ENCODE measurements at regions not wholly inside any gene's neighbourhood (a gene's known extent, or its start where the extent isn't known, plus 50 kb on each side); places are given as distances from the start of the nearest gene placed in this dataset.
A peak's percentile ranks its signal among the peaks of the same experiment; 100 is the strongest.

- ChIA-PET POLR2A (no interaction called here), CTCF (no interaction called here)
- Histone ChIP-seq H3K27ac (ENCODE audit: low read depth, low read length) (no peak overlapping the region), H3K4me3 (ENCODE audit: low read depth, low read length) (no peak overlapping the region), H3K9me3 (ENCODE audit: control insufficient read depth, insufficient read depth, low read length) (no peaks in the 10 kb centered on the region), H3K27me3 (ENCODE audit: control insufficient read depth, insufficient read depth, low read length) (no peaks in the 10 kb centered on the region)
- DNase-seq (ENCODE audit: low read depth, low spot score) = no peak
- TF ChIP-seq, protein P1, sequence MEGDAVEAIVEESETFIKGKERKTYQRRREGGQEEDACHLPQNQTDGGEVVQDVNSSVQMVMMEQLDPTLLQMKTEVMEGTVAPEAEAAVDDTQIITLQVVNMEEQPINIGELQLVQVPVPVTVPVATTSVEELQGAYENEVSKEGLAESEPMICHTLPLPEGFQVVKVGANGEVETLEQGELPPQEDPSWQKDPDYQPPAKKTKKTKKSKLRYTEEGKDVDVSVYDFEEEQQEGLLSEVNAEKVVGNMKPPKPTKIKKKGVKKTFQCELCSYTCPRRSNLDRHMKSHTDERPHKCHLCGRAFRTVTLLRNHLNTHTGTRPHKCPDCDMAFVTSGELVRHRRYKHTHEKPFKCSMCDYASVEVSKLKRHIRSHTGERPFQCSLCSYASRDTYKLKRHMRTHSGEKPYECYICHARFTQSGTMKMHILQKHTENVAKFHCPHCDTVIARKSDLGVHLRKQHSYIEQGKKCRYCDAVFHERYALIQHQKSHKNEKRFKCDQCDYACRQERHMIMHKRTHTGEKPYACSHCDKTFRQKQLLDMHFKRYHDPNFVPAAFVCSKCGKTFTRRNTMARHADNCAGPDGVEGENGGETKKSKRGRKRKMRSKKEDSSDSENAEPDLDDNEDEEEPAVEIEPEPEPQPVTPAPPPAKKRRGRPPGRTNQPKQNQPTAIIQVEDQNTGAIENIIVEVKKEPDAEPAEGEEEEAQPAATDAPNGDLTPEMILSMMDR (IDR thresholded peaks at IDR 0.05; ENCODE audit: low read depth, low read length) = no peak
These were observed 165.8 kb downstream of the FBXO15 start for GRCh38 chr18:73981796-73982195.

GRCh38 chr18:73980289-73980979, 167.2 kb downstream of the FBXO15 start:
- DNase-seq (ENCODE audit: low read depth, low spot score) = no peak

DNA sequence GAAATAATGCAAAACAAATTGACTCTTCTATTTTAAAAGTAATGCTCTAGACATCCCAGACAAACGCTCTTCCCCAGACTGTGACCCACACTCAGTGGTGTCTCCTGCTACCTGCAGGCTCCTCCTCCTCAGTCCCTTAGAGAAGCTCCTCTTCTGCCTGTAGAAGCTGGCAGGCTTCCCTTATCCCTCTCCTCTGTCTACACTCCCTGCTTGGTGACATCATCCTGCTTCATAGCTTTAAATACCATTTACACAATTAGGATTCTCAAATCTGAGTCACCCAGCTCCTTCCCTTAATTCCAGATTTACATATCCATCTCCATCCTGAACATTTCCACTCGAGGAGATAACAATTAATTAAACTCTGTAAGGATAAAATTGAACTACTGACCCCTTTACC, 167.9 kb downstream of the FBXO15 start:
- ChIA-PET POLR2A (interaction anchor here (0.6 kb wide), 1 partner anchor 421 kb away, joined by 3 read pairs; no protein-coding TSS in a partner anchor), CTCF (interaction anchor here (0.6 to 1.7 kb wide), 9 partner anchors 10 to 1217 kb away, joined by 3 to 5 read pairs (median 3); no protein-coding TSS in a partner anchor)
- DNase-seq (ENCODE audit: low read depth, low spot score) = peak; percentile 45

More at GRCh38 chr18:73980289-73980979, 167.2 kb downstream of the FBXO15 start:
- TF ChIP-seq, protein P1 (IDR thresholded peaks at IDR 0.05; ENCODE audit: low read depth, low read length) = peak; percentile 49
- no peaks in the 10 kb centered on the region for H3K9me3 ChIP-seq (ENCODE audit: control insufficient read depth, insufficient read depth, low read length)
- ChIA-PET POLR2A (no interaction called here), CTCF (interaction anchor here (0.7 to 1.7 kb wide), 10 partner anchors 8 to 1218 kb away, joined by 3 to 5 read pairs (median 3); no protein-coding TSS in a partner anchor)
- H3K27me3 ChIP-seq (ENCODE audit: control insufficient read depth, insufficient read depth, low read length) = no peaks in the 10 kb centered on the region
- no peak overlapping the region for H3K4me3 ChIP-seq (ENCODE audit: low read depth, low read length)
- no peak overlapping the region for H3K27ac ChIP-seq (ENCODE audit: low read depth, low read length)

GRCh38 chr18:73976433-73976832, 171.2 kb downstream of the FBXO15 start:
- H3K27me3 ChIP-seq (ENCODE audit: control insufficient read depth, insufficient read depth, low read length) = no peaks in the 10 kb centered on the region
- ChIA-PET POLR2A (no interaction called here), CTCF (no interaction called here)
- DNase-seq (ENCODE audit: low read depth, low spot score) = no peak
- H3K27ac ChIP-seq (ENCODE audit: low read depth, low read length) = no peak overlapping the region
- no peak overlapping the region for H3K4me3 ChIP-seq (ENCODE audit: low read depth, low read length)
- TF ChIP-seq, protein P1 (IDR thresholded peaks at IDR 0.05; ENCODE audit: low read depth, low read length) = no peak
- no peaks in the 10 kb centered on the region for H3K9me3 ChIP-seq (ENCODE audit: control insufficient read depth, insufficient read depth, low read length)

More for the DNA sequence above, 167.9 kb downstream of the FBXO15 start:
- Histone ChIP-seq H3K27me3 (ENCODE audit: control insufficient read depth, insufficient read depth, low read length) (no peaks in the 10 kb centered on the region), H3K4me3 (ENCODE audit: low read depth, low read length) (no peak overlapping the region), H3K9me3 (ENCODE audit: control insufficient read depth, insufficient read depth, low read length) (no peaks in the 10 kb centered on the region), H3K27ac (ENCODE audit: low read depth, low read length) (no peak overlapping the region)
- TF ChIP-seq, protein P1 (IDR thresholded peaks at IDR 0.05; ENCODE audit: low read depth, low read length) = no peak

DNA sequence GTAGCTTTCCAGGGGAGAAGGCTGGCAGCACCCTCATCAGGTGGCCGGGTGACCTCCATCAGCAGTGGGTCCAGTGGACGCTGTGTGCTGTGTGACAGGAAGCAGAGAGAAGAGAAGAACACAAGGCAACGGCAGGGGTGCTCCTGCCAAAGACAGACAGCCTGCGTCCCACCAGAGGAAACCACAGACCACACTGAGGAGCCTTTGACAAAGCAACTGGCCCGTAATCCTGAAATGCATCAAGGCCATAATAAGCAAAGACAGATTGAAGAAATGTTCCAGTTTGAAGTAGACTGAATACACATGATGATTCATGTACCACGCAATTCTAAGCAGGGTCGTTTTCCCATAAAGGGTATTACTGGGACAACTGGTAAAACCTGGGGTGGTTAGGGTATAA, 172.4 kb downstream of the FBXO15 start:
- H3K4me3 ChIP-seq (ENCODE audit: low read depth, low read length) = no peak overlapping the region
- DNase-seq (ENCODE audit: low read depth, low spot score) = no peak
- TF ChIP-seq, protein P1 (IDR thresholded peaks at IDR 0.05; ENCODE audit: low read depth, low read length) = no peak
- H3K9me3 ChIP-seq (ENCODE audit: control insufficient read depth, insufficient read depth, low read length) = no peaks in the 10 kb centered on the region
- POLR2A ChIA-PET = no interaction called here
- CTCF ChIA-PET = no interaction called here
- no peak overlapping the region for H3K27ac ChIP-seq (ENCODE audit: low read depth, low read length)
- H3K27me3 ChIP-seq (ENCODE audit: control insufficient read depth, insufficient read depth, low read length) = no peaks in the 10 kb centered on the region
